Activated naive CD4-positive, alpha-beta T cell (primary cell): ENCODE measurements at regions not wholly inside any gene's neighbourhood (a gene's known extent, or its start where the extent isn't known, plus 50 kb on each side); places are given as distances from the start of the nearest gene placed in this dataset.

ENCODE experiments used
- DNase-seq, 4 experiments: peaks; one replicate each; lab custom pipeline; 2025; lab: John Stamatoyannopoulos, UW

DNA sequence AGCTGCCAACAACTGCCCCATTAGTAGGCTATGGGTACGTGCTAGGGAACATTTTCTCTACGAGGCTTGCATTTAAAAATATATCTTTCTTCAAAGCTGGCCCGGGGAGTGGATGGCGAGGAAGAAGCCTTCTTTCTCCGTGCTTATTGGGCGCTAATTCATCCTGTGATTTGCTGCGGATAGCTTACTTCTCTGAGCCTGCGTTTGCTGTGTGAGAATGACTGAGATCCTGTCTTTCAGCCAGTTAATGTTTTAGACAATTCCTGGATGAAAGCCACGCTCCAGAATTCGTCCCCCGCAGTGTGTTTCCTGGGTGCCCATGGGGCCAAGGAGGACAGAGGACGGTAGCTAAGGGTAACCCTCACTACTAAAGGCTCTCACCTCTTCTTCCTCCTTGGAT lies 57.8 kb upstream of the TARBP1 start:
- no peak for DNase-seq

GRCh38 chr1:234535763-234536515 lies 57.0 kb upstream of the TARBP1 start:
- no peak for DNase-seq

DNA sequence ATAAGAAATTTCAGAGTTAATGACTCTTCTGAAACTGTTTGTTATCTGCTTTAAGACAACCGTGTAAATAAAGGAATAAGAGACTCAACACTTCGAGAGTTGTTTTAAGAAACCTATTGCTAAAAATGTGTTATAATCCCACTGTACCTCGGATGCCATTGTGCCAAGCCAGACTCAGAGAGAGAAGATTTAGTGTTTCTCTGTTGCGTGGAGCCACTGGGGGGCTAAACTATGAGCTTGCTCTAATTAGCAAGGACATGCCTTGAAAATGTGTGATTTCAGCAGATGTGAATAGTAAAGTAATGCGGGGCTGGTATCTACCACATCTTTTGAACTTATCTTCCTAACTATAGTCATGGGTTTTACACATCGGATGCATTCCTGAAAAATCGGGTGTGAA lies 56.2 kb upstream of the TARBP1 start:
- no peak for DNase-seq

DNA sequence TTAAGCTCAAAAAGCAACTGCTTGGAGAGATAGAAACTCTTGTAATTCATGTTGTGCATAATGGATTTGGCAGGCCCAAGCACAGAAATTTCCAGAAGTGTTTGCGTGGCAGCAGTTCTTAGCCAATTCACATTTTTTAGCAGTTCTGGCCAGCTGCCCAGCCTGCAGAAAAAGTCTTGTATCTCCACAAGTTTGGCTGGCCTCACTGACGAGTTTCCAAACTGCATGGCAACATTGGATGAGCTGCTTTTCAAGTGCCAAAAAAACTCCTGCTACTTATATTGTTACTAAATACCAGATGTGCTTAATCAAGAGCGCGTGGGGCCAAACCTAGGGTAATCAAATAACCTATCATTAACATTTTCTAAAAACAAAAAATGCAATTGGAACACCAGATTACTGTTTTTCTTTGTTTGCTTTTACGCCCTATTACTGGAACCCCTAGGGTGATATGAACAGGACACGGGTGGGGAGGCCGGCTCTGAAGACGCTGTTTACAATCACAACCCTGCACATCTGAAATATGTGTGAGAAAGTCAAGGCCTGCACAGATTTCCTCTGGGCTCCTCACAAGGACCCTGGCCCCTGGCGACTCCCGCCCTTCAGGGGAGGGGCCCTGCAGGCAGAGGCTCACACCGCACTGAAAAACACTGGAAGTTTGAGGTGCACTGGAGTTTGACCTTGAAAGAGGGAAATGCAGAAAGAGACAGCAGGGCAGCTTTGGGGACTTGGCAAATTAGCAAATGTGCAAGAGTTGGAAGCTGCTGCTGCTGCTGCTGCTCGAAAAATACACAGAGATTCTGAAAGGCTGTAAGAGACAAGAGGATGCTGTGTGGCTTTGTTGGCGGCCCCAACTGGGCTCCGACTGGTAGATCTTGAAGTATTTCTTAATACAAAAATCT lies 55.2 kb upstream of the TARBP1 start:
- no peak for DNase-seq

DNA sequence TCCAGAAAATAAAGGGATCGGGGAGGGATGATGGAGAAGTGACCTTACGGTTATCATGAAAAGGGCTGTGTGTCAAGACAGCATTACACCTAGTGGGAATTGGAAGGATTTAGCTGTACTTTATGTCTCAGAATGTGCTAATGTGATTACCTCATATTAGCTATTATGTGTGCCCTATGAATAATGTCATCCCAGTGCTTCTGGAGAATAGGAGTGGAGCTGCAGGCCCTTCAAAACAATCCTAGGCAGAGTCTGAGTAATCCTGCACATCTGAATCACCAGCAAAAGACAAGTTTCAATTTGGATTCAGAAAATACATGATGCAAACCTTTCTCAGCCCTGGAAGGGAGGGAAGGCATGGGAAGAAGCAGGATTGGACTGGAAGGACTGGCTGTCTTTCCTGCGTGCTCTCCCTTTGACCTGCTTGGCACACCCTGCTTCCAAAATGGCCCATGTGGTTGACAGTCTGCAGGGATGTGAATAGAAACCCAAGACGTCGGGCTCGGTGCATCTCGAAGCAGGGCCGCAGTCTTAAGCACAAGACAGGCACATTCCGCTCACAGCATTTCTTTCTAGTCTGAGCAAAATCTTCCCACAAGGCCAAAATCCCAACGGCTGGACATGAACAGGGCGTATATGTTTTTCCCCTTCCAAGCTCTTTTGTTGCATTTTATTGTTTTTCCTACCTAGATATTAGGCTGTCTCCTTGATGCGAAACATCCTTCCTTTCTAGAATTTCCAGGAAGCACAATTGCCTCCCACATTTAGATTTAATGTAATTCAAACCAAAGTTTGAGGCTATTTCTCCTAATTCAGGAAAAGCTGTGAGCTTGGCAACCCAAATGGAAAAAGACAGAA lies 54.3 kb upstream of the TARBP1 start:
- DNase-seq: no peak

GRCh38 chr1:234532503-234532922 lies 53.5 kb upstream of the TARBP1 start:
- DNase-seq: no peak

- no peak for DNase-seq
Measured at GRCh38 chr1:234531151-234531635, 52.2 kb upstream of the TARBP1 start.

- DNase-seq: no peak
Measured at GRCh38 chr1:234530672-234531071, 51.7 kb upstream of the TARBP1 start.

- DNase-seq: no peak
Measured at GRCh38 chr1:234529950-234530237, 50.9 kb upstream of the TARBP1 start.

DNA sequence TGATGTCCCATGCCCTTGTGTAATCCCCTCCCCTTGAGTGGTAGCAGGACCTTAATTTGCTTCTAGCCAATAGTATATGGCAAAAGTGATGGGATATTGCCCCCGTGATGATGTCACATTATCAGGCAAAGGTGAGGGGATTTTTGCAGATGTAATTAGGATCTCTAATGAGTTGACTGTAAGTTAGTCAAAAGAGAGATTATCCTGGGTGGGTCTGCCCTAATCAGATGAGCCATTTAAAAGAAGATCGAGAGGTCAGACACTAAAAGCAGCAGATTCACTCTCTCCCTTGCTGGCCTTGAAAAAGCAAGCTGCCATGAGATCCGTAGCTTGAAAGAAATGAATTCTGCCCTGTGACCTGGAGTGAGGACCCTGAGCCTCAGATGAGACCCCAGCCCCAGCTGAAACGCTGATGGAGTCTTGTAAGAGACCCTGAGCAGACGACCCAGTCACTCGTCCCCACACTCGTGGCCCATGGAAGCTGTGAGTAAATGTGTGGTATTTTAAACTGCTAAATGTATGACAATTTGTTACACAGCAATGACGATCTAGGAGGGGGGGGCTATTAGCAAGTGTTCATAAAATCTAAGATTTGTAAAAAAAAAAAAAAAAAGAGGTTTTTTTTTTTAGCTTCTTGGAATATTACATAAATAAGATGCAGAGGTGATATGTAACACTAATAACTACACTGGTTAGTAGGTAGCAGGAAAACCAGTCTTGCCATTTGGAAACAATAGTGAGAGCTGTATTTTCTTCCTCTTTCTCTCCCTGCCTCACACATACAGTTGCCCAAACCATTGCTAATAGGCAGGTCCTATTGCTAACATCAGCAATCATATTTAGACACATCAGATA lies 50.3 kb upstream of the TARBP1 start:
- DNase-seq: no peak
